ENCODE measurements at regions not wholly inside any gene's neighbourhood (a gene's known extent, or its start where the extent isn't known, plus 50 kb on each side); places are given as distances from the start of the nearest gene placed in this dataset.
"Not testable (repeated sequence)": the region's sequence is repeated elsewhere in the genome, so short reads cannot be mapped to it uniquely, and the experiment has no call there.

DNA sequence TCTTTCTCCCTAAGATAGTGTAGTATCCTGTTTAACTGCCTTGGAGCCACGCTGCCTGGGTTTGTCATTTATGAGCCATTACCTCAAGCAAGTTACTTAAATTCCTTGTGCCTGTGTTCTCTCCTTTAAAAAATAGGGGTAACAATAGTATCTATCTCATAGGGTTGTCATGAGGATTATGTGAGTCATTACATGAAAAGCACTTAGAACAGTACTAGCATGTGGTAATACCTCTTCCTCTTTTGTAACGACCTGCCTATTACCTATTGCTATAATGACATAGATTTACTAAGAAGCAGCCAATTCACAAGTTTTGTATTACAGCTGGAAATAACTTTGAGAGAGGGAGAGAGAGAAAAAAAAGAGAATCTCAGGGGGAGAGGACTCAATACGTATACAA lies 834.7 kb downstream of the RAPGEF2 start:
- H3K79me2 ChIP-seq (ENCODE audit: insufficient read depth, low read length) = no peaks in the 10 kb centered on the region
- TF ChIP-seq ZNF274 (IDR thresholded peaks at IDR 0.05; ENCODE audit: low read depth, low read length) = no peak
- TF ChIP-seq, protein P1, sequence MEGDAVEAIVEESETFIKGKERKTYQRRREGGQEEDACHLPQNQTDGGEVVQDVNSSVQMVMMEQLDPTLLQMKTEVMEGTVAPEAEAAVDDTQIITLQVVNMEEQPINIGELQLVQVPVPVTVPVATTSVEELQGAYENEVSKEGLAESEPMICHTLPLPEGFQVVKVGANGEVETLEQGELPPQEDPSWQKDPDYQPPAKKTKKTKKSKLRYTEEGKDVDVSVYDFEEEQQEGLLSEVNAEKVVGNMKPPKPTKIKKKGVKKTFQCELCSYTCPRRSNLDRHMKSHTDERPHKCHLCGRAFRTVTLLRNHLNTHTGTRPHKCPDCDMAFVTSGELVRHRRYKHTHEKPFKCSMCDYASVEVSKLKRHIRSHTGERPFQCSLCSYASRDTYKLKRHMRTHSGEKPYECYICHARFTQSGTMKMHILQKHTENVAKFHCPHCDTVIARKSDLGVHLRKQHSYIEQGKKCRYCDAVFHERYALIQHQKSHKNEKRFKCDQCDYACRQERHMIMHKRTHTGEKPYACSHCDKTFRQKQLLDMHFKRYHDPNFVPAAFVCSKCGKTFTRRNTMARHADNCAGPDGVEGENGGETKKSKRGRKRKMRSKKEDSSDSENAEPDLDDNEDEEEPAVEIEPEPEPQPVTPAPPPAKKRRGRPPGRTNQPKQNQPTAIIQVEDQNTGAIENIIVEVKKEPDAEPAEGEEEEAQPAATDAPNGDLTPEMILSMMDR (IDR thresholded peaks at IDR 0.05 in 2 of 3, conservative IDR thresholded peaks at IDR 0.05 in 1 of 3; ENCODE audit: borderline replicate concordance in 1 of 3, insufficient read depth in 1 of 3, low read depth in 2 of 3, low read length in 2 of 3) = no peak
- no peak for TF ChIP-seq MAX (IDR thresholded peaks at IDR 0.05)
- TF ChIP-seq, protein P2, sequence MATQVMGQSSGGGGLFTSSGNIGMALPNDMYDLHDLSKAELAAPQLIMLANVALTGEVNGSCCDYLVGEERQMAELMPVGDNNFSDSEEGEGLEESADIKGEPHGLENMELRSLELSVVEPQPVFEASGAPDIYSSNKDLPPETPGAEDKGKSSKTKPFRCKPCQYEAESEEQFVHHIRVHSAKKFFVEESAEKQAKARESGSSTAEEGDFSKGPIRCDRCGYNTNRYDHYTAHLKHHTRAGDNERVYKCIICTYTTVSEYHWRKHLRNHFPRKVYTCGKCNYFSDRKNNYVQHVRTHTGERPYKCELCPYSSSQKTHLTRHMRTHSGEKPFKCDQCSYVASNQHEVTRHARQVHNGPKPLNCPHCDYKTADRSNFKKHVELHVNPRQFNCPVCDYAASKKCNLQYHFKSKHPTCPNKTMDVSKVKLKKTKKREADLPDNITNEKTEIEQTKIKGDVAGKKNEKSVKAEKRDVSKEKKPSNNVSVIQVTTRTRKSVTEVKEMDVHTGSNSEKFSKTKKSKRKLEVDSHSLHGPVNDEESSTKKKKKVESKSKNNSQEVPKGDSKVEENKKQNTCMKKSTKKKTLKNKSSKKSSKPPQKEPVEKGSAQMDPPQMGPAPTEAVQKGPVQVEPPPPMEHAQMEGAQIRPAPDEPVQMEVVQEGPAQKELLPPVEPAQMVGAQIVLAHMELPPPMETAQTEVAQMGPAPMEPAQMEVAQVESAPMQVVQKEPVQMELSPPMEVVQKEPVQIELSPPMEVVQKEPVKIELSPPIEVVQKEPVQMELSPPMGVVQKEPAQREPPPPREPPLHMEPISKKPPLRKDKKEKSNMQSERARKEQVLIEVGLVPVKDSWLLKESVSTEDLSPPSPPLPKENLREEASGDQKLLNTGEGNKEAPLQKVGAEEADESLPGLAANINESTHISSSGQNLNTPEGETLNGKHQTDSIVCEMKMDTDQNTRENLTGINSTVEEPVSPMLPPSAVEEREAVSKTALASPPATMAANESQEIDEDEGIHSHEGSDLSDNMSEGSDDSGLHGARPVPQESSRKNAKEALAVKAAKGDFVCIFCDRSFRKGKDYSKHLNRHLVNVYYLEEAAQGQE (IDR thresholded peaks at IDR 0.05; ENCODE audit: low read depth) = no peak
- no peak for TF ChIP-seq SRF (IDR thresholded peaks at IDR 0.05; ENCODE audit: low read depth)
- TF ChIP-seq ZFX (IDR thresholded peaks at IDR 0.05) = no peak
- no peak for TF ChIP-seq JUND (IDR thresholded peaks at IDR 0.05)
- TF ChIP-seq TCF7L2 (IDR thresholded peaks at IDR 0.05; ENCODE audit: borderline replicate concordance, extremely low read depth, insufficient read depth, insufficient read length) = no peak
- TF ChIP-seq POLR2AphosphoS5 (IDR thresholded peaks at IDR 0.05; ENCODE audit: low read depth, low read length) = no peak
- TF ChIP-seq RAD21 (IDR thresholded peaks at IDR 0.05; ENCODE audit: low read depth) = no peak
- no peak for TF ChIP-seq EZH2 (IDR thresholded peaks at IDR 0.05)
- no peak for TF ChIP-seq ELF1 (IDR thresholded peaks at IDR 0.05; ENCODE audit: borderline replicate concordance, low read depth)
- TF ChIP-seq ATF3 (IDR thresholded peaks at IDR 0.05) = no peak
- H3K4me3 ChIP-seq (replicated peaks in 1 of 2; ENCODE audit: low read depth in 1 of 2, low read length in 2 of 2) = no peak overlapping the region
- RAD21 ChIA-PET (ENCODE audit: low non-redundant PET in 1 of 2, low total read pairs in 2 of 2, uncharacterized antibody in 2 of 2, unreplicated experiment in 2 of 2) = no interaction called here
- intact Hi-C loops (cut with micrococcal nuclease) = no loop called here
- BruUV-seq (replicated peaks) = no TSS peak
- H3K9me2 ChIP-seq (ENCODE audit: insufficient read depth) = no peaks in the 10 kb centered on the region
- no peaks in the 10 kb centered on the region for H3K36me3 ChIP-seq (ENCODE audit: control insufficient read depth in 1 of 2, insufficient read depth in 2 of 2, low read length in 2 of 2)
- ATAC-seq = no peak
- no peaks in the 10 kb centered on the region for H4K20me1 ChIP-seq (ENCODE audit: insufficient read depth)
- H3K27ac ChIP-seq (ENCODE audit: low read depth, low read length) = no peak overlapping the region
- no peak overlapping the region for H2AFZ ChIP-seq (ENCODE audit: low read depth, low read length, poor library complexity, severe bottlenecking)
- DNase-seq (ENCODE audit: low read depth, low spot score) = no peak
- no peaks in the 10 kb centered on the region for H3K4me1 ChIP-seq (ENCODE audit: control insufficient read depth in 1 of 2, insufficient read depth in 2 of 2, low read length in 2 of 2)
- POLR2A ChIA-PET = no interaction called here
- H3K9ac ChIP-seq (ENCODE audit: low read length) = no peak overlapping the region
- no peaks in the 10 kb centered on the region for H3K9me3 ChIP-seq (ENCODE audit: control insufficient read depth in 1 of 2, insufficient read depth in 1 of 2, low read depth in 1 of 2, low read length in 2 of 2)
- no peak overlapping the region for H3K4me2 ChIP-seq (ENCODE audit: low read length)
- H3K27me3 ChIP-seq (ENCODE audit: insufficient read depth, low read length) = no peaks in the 10 kb centered on the region
- CTCF ChIA-PET = no interaction called here

GRCh38 chr4:159939681-159940080 lies 836.8 kb downstream of the RAPGEF2 start:
- H3K4me1 ChIP-seq (ENCODE audit: control insufficient read depth in 1 of 2, insufficient read depth in 2 of 2, low read length in 2 of 2); H4K20me1 ChIP-seq (ENCODE audit: insufficient read depth); CTCF ChIA-PET; RAD21 ChIA-PET (ENCODE audit: low non-redundant PET in 1 of 2, low total read pairs in 2 of 2, uncharacterized antibody in 2 of 2, unreplicated experiment in 2 of 2); H3K9ac ChIP-seq (ENCODE audit: low read length); DNase-seq (ENCODE audit: low read depth, low spot score); H3K4me3 ChIP-seq (replicated peaks in 1 of 2; ENCODE audit: low read depth in 1 of 2, low read length in 2 of 2); H3K36me3 ChIP-seq (ENCODE audit: control insufficient read depth in 1 of 2, insufficient read depth in 2 of 2, low read length in 2 of 2); H3K79me2 ChIP-seq (ENCODE audit: insufficient read depth, low read length); H3K9me2 ChIP-seq (ENCODE audit: insufficient read depth); POLR2A ChIA-PET; BruUV-seq (replicated peaks); H3K4me2 ChIP-seq (ENCODE audit: low read length); H3K9me3 ChIP-seq (ENCODE audit: control insufficient read depth in 1 of 2, insufficient read depth in 1 of 2, low read depth in 1 of 2, low read length in 2 of 2); H3K27me3 ChIP-seq (ENCODE audit: insufficient read depth, low read length); H2AFZ ChIP-seq (ENCODE audit: low read depth, low read length, poor library complexity, severe bottlenecking); H3K27ac ChIP-seq (ENCODE audit: low read depth, low read length); ATAC-seq: not testable (repeated sequence)
- intact Hi-C loops (cut with micrococcal nuclease) = loop anchor here (10.0 kb wide), 2 partner anchors 715 to 1315 kb away; no protein-coding TSS in a partner anchor

All from HCT116 (cell line).